Stimulated activated naive CD8-positive, alpha-beta T cell treated with anti-CD3 and anti-CD28 coated beads, Interleukin-15, amount 100 ng/mL, for 72 hours (primary cell): ENCODE measurements at regions not wholly inside any gene's neighbourhood (a gene's known extent, or its start where the extent isn't known, plus 50 kb on each side); places are given as distances from the start of the nearest gene placed in this dataset.
A peak's percentile ranks its signal among the peaks of the same experiment; 100 is the strongest.

Experiments used
- ATAC-seq: fragments of 150-1000 bp; cut with Tn5 transposase; 2 replicates; pipeline ENCODE4 v1.10.0; 2021; ENCODE audit warnings: mild to moderate bottlenecking, moderate library complexity
- DNase-seq, 2 donors: peaks; one replicate each; pipeline ENCODE4 v3.0.0; 2021 to 2022
- H3K27ac Mint-ChIP-seq, 2 donors: one replicate each; pipeline ENCODE4 v1.8.0; 2022; ENCODE audit warnings: mild to moderate bottlenecking in 2 of 2, mixed read lengths in 2 of 2, moderate library complexity in 2 of 2
- H3K27me3 Mint-ChIP-seq: one replicate; pipeline ENCODE4 v1.8.0; 2022; ENCODE audit warnings: mixed read lengths
- H3K4me1 Mint-ChIP-seq: one replicate; pipeline ENCODE4 v1.8.0; 2022; ENCODE audit warnings: mild to moderate bottlenecking, mixed read lengths
- H3K4me3 Mint-ChIP-seq, 2 donors: one replicate each; pipeline ENCODE4 v1.8.0; 2022; ENCODE audit warnings: mild to moderate bottlenecking in 2 of 2, mixed read lengths in 2 of 2, moderate library complexity in 1 of 2
- H3K9me3 Mint-ChIP-seq, 2 donors: one replicate each; pipeline ENCODE4 v1.8.0; 2022; ENCODE audit warnings: mixed read lengths in 2 of 2

DNA sequence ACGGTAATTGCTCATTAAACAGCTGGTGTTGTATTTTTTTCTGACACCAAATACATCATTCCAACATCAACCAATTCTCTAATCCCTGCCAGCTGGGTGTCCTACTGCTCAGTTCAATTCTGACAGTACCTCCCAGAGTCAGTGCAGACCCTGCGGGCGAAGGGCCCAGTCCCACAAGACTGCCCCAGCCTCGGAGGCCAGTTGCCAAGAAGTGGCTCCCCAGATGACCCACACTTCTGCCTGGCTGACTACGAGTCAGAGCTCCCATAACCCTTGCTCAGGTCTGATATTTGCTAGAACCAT lies 147.2 kb downstream of the CTTN start:
- H3K27me3 Mint-ChIP-seq, result peaks cover 5% of the 10 kb centered on the region
- H3K4me1 Mint-ChIP-seq, result no peaks in the 10 kb centered on the region
- ATAC-seq (no peak), DNase-seq (no peak)
- H3K27ac Mint-ChIP-seq, result peak overlapping the region in 1 of 2 donors; percentile 7
- peaks cover 0 to 10% of the 10 kb centered on the region in 2 donors for H3K9me3 Mint-ChIP-seq
- no peak overlapping the region for H3K4me3 Mint-ChIP-seq

- Mint-ChIP-seq H3K27me3 (peaks cover 5% of the 10 kb centered on the region), H3K4me3 (no peak overlapping the region), H3K9me3 (peaks cover 0 to 3% of the 10 kb centered on the region in 2 donors), H3K27ac (no peak overlapping the region), H3K4me1 (no peaks in the 10 kb centered on the region)
- no peak for DNase-seq
- ATAC-seq, result no peak
Observed at GRCh38 chr11:70546191-70546940, 148.0 kb downstream of the CTTN start.

DNA sequence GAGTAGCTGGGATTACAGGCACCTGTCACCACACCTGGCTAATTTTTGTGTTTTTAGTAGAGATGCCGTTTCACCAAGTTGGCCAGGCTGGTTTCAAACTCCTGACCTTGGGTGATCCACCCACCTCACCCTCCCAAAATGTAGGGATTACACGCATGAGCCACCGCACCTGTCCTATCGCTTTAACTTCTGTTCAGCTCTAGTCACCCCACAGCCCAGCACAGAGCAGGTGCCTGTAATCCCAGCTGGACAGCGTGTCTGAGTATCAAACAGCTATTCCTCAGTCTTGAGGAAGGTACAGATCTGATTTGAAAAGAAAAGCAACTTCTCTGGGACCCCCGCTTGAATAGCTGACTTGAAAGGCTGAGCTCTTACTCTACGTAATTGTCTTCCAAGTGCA lies 149.1 kb downstream of the CTTN start:
- Mint-ChIP-seq H3K9me3 (no peaks in the 10 kb centered on the region), H3K27ac (no peak overlapping the region), H3K27me3 (peaks cover 5% of the 10 kb centered on the region), H3K4me1 (no peaks in the 10 kb centered on the region), H3K4me3 (no peak overlapping the region)
- ATAC-seq (no peak), DNase-seq (no peak)

GRCh38 chr11:70547821-70548670 lies 149.7 kb downstream of the CTTN start:
- ATAC-seq, result no peak
- H3K27ac Mint-ChIP-seq, result peak overlapping the region in 1 of 2 donors; percentile 71
- peaks cover 5% of the 10 kb centered on the region for H3K27me3 Mint-ChIP-seq
- H3K4me3 Mint-ChIP-seq, result no peak overlapping the region
- DNase-seq, result no peak
- no peaks in the 10 kb centered on the region for H3K4me1 Mint-ChIP-seq
- no peaks in the 10 kb centered on the region for H3K9me3 Mint-ChIP-seq

GRCh38 chr11:70548976-70549375 lies 150.6 kb downstream of the CTTN start:
- no peaks in the 10 kb centered on the region for H3K9me3 Mint-ChIP-seq
- DNase-seq (no peak), ATAC-seq (no peak)
- peaks cover 5% of the 10 kb centered on the region for H3K27me3 Mint-ChIP-seq
- H3K4me1 Mint-ChIP-seq, result no peaks in the 10 kb centered on the region
- no peak overlapping the region for H3K27ac Mint-ChIP-seq
- H3K4me3 Mint-ChIP-seq, result no peak overlapping the region

GRCh38 chr11:70549386-70549785 lies 151.1 kb downstream of the CTTN start:
- no peak overlapping the region for H3K4me3 Mint-ChIP-seq
- peaks cover 5% of the 10 kb centered on the region for H3K27me3 Mint-ChIP-seq
- no peak for ATAC-seq
- no peak for DNase-seq
- no peak overlapping the region for H3K27ac Mint-ChIP-seq
- no peaks in the 10 kb centered on the region for H3K9me3 Mint-ChIP-seq
- no peaks in the 10 kb centered on the region for H3K4me1 Mint-ChIP-seq

DNA sequence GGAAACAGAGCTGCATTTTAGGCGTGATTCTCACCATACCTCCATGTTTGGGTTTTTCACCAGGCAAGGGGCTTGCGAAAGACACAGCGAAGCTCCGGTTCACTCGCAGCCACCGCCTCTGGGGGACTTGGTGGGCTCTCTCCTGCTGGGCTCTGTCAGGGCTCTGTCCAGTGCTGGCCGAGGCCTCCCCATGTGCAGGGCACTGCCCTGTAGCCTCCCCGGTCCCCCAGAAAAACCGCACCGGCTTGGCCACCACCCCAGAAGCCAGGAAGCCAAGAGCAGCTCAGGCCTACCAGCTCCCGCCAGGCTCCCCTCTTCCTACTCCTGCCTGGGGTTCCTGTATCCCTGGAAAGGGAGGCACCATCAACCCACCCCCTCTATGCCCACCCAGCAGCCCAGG lies 151.5 kb downstream of the CTTN start:
- no peaks in the 10 kb centered on the region for H3K9me3 Mint-ChIP-seq
- H3K27ac Mint-ChIP-seq, result no peak overlapping the region
- no peak overlapping the region for H3K4me3 Mint-ChIP-seq
- no peaks in the 10 kb centered on the region for H3K4me1 Mint-ChIP-seq
- ATAC-seq (no peak), DNase-seq (no peak)
- peaks cover 5% of the 10 kb centered on the region for H3K27me3 Mint-ChIP-seq

DNA sequence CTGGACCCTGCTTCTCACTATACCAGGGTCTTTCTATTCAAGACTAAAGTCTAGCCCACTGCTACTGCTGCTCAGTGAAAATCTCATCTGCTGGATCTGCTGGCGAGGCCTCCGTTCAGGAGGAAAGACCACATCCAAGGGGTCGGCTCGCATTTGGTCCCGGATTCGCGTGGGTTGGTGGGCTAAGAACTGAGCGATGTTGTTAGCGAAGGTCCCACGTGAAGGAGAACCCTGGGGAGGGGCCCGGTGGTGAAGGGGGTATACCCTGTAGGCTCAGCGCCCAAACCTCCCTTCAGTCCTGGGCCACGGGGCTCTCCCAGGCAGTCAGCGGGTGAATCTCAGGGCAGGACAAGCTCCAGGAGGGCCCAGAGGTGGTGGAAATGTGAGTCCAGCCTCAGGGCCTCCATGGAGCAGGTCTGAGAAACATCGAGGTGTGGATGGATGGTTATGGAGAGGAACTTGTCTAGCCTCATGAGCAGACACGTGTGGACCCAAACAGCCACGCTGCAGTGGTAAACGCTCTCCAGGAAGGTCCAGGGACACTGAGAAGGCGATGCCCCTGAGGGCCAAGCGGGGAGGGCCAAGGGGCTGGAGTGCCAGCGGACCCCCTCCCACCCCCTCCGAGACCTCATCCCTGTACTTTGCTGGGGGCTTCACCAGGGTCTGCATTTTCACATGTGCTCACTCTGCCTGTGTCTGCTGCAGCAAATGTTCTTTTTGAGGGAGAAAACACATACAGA lies 152.3 kb downstream of the CTTN start:
- Mint-ChIP-seq H3K27ac (no peak overlapping the region), H3K9me3 (no peaks in the 10 kb centered on the region), H3K4me3 (no peak overlapping the region), H3K27me3 (peaks cover 5% of the 10 kb centered on the region), H3K4me1 (no peaks in the 10 kb centered on the region)
- no peak for DNase-seq
- ATAC-seq, result no peak

GRCh38 chr11:70551351-70552166 lies 153.2 kb downstream of the CTTN start:
- Mint-ChIP-seq H3K27ac (no peak overlapping the region), H3K27me3 (peaks cover 3% of the 10 kb centered on the region), H3K4me3 (no peak overlapping the region), H3K4me1 (no peaks in the 10 kb centered on the region), H3K9me3 (no peaks in the 10 kb centered on the region)
- DNase-seq (no peak), ATAC-seq (no peak)

DNA sequence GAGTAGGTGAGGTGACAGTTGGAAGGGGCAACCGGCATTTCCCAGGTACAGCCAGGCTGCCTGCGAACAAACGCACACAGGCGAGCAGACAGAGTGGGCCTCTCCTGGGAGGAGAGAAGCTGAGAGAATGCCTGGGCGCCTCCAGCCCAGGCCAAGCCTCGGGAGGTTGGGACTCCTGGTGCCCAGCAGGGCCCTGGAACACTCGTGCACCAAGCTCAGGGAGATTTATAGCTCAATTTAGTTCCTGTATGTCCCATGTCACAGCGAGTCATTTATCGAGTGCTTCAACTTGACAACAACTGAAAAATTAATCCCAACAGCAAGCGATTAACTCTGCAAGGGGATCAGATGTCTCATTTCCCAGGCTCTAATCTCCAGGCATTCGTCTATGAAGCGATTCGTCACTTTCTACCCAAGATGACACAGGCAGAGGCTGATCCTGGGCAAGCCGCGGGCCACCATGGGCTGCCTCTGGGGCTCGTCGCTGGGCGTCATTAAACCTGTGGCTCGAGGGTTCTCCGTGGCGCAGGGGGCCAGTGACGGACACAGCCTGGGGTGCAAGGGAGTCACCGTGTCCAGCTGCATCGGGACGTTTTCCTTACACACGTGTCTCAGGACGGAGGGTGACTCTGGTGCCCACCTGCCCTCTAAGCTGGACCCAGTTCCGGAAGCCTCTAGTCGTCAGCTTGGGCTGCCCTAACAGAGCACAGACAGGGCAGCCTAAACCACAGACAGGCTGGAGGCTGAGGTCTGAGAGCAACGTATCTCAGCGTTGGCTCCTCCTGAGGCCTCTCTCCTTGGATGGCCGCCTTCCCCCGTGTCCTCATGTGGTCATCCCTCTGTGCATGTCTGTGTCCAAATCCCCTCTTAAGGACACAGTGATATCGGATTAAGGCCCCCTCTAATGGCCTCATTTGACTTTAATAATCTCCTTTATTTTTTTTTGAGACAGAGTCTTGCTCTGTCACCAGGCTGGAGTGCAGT lies 154.1 kb downstream of the CTTN start:
- H3K9me3 Mint-ChIP-seq, result no peaks in the 10 kb centered on the region
- no peaks in the 10 kb centered on the region for H3K4me1 Mint-ChIP-seq
- no peak overlapping the region for H3K4me3 Mint-ChIP-seq
- peak overlapping the region in 1 of 2 donors; percentile 54 for H3K27ac Mint-ChIP-seq
- H3K27me3 Mint-ChIP-seq, result no peaks in the 10 kb centered on the region
- ATAC-seq, result no peak
- no peak for DNase-seq

DNA sequence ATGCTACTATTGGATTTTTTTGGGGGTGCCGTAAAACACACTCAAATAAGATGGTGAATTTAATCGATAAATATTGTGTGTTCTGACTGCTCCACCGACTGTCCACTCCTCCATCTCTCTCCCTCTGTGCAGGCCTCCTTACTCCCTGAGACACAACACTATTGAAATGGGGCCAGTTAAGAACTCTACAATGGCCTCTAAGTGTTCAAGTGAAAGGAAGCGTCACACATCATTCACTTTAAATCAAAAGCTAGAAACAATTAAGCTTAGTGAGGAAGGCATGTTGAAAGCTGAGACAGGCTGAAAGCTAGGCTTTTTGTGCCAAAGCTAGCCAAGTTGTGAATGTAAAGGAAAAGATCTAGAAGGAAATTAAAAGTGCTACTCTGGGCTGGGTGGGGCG lies 156.7 kb downstream of the CTTN start:
- Mint-ChIP-seq H3K4me1 (no peaks in the 10 kb centered on the region), H3K9me3 (no peaks in the 10 kb centered on the region), H3K27me3 (no peaks in the 10 kb centered on the region), H3K4me3 (no peak overlapping the region), H3K27ac (peak overlapping the region in 1 of 2 donors; percentile 30)
- DNase-seq, result no peak
- ATAC-seq, result no peak

GRCh38 chr11:70556884-70557741 lies 158.8 kb downstream of the CTTN start:
- no peaks in the 10 kb centered on the region for H3K4me1 Mint-ChIP-seq
- H3K27ac Mint-ChIP-seq, result no peak overlapping the region
- ATAC-seq, result no peak
- no peak overlapping the region for H3K4me3 Mint-ChIP-seq
- H3K27me3 Mint-ChIP-seq, result no peaks in the 10 kb centered on the region
- H3K9me3 Mint-ChIP-seq, result no peaks in the 10 kb centered on the region
- no peak for DNase-seq

- H3K4me1 Mint-ChIP-seq, result no peaks in the 10 kb centered on the region
- no peak for DNase-seq
- no peak overlapping the region for H3K27ac Mint-ChIP-seq
- H3K27me3 Mint-ChIP-seq, result no peaks in the 10 kb centered on the region
- ATAC-seq, result no peak
- H3K9me3 Mint-ChIP-seq, result no peaks in the 10 kb centered on the region
- H3K4me3 Mint-ChIP-seq, result no peak overlapping the region
Observed at GRCh38 chr11:70557742-70558485, 159.6 kb downstream of the CTTN start.
